Right ventricle myocardium superior (tissue), 1 donor: ENCODE measurements at regions not wholly inside any gene's neighbourhood (a gene's known extent, or its start where the extent isn't known, plus 50 kb on each side); places are given as distances from the start of the nearest gene placed in this dataset.

Experiments used
- ATAC-seq: fragments of 200-7000 bp; cut with Tn5 transposase; one replicate; pipeline ENCODE4 v1.9.1; 2020; ENCODE audit warnings: mild to moderate bottlenecking; ENCODE audit not compliant: poor library complexity
- DNase-seq: peaks from one replicate; pipeline ENCODE4 v3.0.0-alpha.2; 2020
- intact Hi-C: fragments of 100-400 bp; cut with DNase I; formaldehyde crosslinking; loops from one replicate; pipeline ENCODE4 v1.11.2; 2022
- donor health status: DM: no; HTN: yes; CAD: no; lungs with severe emphysema.

- ATAC-seq (no peak), DNase-seq (no peak)
- intact Hi-C loops, result no loop called here
Measured at GRCh38 chr14:101489092-101489760, 72.1 kb upstream of the DIO3 start.

- intact Hi-C loops, result no loop called here
- DNase-seq, result no peak
- ATAC-seq, result no peak
Measured at GRCh38 chr14:101490771-101491170, 70.5 kb upstream of the DIO3 start.

GRCh38 chr14:101491841-101492240, 69.5 kb upstream of the DIO3 start:
- intact Hi-C loops, result no loop called here
- DNase-seq, result no peak
- no peak for ATAC-seq

DNA sequence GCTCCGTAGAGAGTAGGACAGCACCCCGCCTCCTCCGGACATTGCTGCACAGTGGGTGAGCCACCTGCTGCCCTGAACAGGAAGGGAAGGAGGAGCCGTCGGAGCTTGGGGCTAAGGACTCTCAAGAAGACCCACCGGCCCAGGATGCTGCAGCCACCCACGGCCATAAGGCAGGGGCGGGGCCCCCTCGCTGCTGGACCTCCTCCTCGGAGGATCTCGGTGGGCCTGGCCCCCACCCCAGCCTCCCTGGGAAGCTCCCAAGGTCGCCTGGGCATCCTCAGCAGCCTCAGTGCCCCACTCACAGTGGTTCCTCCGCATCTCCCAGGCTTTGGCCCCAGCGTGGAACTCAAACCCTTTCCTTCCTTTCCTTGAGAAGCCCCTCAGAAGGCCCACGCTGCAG, 68.6 kb upstream of the DIO3 start:
- DNase-seq, result no peak
- intact Hi-C loops, result no loop called here
- ATAC-seq, result no peak

DNA sequence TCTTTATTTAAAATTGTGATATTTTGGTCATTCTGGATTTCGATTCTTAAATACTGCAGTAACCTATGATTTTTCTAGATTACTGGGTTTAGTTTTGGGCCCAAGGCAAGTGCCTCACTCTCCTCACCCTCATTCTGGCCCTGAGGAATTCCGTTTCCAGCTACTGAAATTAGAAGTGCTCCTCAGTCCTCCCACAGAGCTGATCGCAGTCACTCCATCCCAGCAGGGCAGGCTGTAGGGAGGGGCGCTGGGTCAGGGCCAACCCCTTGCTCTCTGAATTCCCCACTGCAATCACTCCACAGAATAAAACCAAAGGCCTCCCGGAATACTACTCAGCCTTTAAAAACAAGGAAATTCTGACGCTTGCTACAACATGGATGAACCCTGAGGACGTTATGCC, 66.5 kb upstream of the DIO3 start:
- intact Hi-C loops, result no loop called here
- DNase-seq (no peak), ATAC-seq (no peak)

GRCh38 chr14:101495284-101495683, 66.0 kb upstream of the DIO3 start:
- ATAC-seq (no peak), DNase-seq (no peak)
- intact Hi-C loops, result no loop called here

DNA sequence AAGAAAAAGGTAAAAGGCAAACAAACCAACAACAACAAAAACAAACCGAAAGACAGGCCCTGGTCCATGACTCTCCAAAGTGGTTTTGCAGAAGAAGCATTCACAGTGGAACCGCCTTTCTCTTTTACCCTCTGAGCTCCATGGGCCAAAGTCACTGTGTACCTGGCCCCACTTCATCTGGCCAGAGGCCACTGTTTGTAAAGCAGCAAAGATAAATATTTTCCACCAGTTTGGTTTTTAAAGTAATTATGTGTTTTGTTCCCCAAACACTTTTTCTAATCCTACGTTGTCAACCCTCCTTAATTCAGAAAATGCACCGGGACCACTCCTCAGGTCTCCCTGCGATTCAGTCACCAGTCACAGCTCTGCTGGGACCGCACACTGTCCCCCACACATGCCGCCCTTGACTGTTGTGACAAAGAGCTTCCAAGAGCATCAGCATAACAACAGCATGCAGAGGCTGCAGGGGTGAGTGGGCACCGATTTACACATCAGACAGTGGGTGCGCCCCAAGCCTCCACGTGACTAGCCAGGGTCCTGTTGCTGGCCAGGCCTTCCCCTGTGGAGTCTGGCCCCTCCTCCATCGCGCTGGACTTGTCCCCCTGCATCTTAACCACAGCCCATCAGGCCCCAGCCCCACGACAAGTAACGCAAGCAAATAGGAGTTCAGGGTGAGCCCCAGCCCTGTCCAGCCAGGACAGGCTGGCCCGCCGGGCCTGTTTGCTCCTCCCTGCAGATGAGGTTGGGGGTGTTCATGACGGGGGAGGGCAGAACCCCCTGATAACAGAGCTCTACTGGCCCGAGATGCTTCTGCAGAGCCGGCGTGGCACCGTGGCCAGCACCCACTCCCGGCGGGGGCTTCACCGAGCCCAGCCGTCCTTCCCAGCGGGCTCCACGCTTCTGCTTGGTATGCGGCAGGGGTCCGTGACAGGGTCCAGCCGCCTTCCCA, 65.2 kb upstream of the DIO3 start:
- intact Hi-C loops, result no loop called here
- ATAC-seq (no peak), DNase-seq (no peak)

DNA sequence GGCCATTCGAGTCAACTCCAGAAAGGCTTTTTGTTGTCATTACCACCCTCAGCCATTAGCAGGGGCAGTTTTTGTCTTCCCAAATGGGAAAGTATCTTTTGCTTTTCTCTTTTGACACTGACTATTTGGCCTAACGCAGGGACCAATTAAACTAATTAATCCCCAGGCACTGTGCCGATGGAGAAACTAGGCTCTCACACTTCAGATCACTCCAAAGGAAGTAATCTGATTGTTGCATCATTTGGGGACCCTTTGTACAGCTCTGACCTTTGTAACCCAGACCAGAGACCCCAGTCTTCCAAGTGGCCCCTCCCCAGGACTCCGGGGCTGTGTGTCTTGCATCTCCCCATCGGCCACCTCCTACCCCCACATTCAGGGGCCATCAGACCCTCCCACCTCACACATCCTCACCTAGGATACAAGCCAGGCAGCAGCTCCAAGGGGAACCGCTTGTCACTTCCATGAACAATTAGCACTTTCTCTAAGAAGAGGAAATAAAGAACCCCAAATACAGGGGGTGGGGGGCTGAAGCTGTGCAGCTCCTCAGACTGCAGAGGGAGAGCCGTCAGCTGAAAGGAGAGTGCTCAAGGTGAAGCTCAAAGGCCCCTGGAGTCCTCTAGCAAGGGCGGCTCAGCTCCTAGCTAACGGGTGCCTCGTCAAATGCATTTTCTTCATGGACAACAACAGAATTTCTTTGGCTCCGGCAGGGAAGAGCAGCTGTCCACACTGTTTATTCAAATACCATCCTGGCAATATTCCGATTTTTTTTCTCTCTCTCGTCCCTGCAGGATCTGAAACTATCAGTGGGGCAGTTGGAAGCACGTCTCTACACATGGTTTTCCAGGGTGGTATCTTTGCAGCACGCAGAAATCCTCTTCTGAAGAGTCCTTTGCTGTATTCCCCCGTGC, 64.3 kb upstream of the DIO3 start:
- no peak for ATAC-seq
- DNase-seq, result no peak
- intact Hi-C loops, result no loop called here

- ATAC-seq (no peak), DNase-seq (no peak)
- intact Hi-C loops, result no loop called here
Measured at GRCh38 chr14:101497684-101498525, 63.4 kb upstream of the DIO3 start.

GRCh38 chr14:101498526-101498860, 62.8 kb upstream of the DIO3 start:
- DNase-seq (no peak), ATAC-seq (no peak)
- intact Hi-C loops, result no loop called here

DNA sequence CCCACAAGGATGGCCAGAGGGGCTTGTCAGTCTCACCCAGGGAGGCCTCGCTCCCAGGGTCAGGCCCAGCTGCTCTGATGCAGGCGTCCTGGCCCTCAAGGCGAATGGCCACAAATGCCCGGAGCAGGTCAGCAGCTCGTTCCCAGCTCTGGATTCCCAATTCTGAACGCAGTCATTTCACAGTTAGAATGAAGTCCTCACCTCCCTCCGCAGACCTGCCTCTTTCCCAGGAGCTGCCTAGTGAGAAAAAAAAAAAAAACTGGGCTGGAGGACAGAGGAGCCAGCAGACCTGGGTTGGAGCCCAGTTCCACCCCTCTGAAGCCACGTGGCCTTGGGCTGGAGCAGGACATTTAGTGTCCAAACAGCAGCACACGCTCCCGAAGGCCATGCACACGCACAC, 62.2 kb upstream of the DIO3 start:
- DNase-seq (no peak), ATAC-seq (no peak)
- intact Hi-C loops, result no loop called here

DNA sequence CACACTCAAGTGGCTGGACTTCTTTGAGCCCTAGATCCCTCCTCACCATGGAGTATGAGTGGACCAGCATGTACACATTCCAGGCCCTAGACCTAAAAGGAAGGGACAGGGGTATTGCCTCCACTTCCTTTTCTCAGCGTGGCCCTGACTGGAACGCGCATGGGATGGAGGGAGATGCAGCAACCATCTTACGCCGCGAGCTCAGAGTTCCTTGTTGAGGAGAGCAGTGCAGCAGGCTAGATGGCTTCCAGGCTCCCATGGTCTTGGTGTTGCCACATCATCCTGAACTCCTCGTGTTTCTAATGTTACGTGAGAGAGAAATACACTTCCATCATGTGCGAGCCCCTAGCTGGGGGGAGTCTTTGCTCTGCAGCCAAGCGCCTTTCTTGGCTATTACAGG, 61.8 kb upstream of the DIO3 start:
- DNase-seq, result no peak
- ATAC-seq, result no peak
- intact Hi-C loops, result no loop called here

DNA sequence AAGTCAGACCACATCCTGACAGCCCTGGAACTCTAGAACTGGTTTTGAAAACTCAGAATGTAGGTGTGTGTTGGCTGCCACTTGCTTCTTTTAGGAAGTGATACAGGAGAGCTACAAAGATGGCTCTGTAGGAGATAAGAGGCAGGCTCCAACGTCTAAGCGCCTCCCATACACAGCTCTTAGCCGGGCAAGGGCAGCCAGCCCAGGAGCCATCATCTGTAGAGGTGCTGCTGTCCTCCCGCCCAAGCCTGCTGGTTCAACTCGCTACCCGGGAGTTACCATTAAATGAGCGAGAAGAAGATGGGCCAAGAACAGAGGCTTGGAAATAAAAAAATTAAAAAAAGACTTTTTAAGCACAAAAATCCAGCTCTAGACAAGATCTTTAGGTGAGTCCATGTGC, 61.2 kb upstream of the DIO3 start:
- ATAC-seq (no peak), DNase-seq (no peak)
- intact Hi-C loops, result no loop called here

DNA sequence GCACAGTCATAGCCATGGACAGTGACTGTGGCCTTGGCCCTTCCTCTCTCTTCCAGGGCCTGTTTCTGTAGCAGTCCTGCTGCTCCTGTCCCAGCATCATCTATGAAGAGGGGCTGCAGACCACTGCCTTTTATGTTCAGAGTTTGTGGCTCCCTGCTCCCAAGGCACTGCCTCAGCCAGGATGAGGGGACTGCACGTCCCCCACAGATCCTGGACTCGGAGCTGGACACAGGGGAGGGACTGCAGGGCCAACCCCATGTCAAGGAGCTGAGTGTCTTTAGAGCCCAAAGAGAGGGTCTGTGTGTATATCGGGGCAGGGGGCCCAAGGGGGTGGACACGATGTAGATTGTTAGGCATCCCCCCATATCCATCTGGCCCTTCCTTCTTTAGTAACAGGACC, 60.6 kb upstream of the DIO3 start:
- intact Hi-C loops, result no loop called here
- DNase-seq (no peak), ATAC-seq (no peak)

DNA sequence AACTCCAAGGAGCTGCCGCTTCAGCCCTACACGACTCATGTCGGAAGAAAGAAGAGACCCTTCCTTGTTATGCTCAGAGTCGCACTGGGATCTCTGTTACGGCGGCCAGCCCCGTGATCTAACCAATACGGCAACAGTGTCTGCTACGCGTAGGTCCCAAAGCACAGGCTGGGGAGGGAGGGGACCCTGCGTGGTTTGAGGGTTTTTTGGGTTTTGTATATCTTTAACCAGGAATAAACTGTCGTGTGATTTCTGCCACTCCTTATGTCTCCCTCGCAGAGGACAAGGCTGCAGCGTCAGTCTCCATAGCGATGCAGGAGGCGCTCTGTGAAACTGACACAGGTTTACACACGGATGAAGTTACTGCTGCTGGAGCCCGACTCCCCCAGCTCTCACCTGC, 60.0 kb upstream of the DIO3 start:
- no peak for ATAC-seq
- no peak for DNase-seq
- intact Hi-C loops, result no loop called here

GRCh38 chr14:101501858-101502615, 59.3 kb upstream of the DIO3 start:
- intact Hi-C loops, result no loop called here
- ATAC-seq, result no peak
- no peak for DNase-seq

- DNase-seq (no peak), ATAC-seq (no peak)
- intact Hi-C loops, result no loop called here
Measured at GRCh38 chr14:101502761-101503392, 58.4 kb upstream of the DIO3 start.
